NCI-H2081 treated with DMSO at 0.1 percent for 48 hours (cell line): ENCODE measurements at regions not wholly inside any gene's neighbourhood (a gene's known extent, or its start where the extent isn't known, plus 50 kb on each side); places are given as distances from the start of the nearest gene placed in this dataset.
"Not testable (repeated sequence)": the region's sequence is repeated elsewhere in the genome, so short reads cannot be mapped to it uniquely, and the experiment has no call there.

Source experiments
- DNase-seq: peaks from one replicate; lab custom pipeline; 2025; lab: John Stamatoyannopoulos, UW

DNA sequence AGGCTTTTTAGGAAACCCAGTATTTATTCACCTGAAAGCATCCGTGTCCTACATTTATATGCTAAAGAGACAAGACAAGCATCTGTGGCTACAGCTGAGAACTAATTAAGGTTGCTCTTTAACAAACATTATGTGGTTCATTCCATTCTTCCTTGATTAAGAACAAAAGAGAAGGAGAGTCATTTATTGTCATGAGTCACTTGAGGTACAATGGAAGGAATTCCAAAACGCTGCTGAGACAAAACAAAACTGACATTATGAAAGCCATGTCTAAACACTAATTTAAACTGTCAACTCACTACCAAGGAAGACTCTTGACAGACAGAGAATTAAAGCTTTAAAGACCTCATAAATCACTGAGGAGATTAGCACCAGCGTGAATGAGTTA, 214.4 kb downstream of the BMP4 start:
- no peak for DNase-seq

DNA sequence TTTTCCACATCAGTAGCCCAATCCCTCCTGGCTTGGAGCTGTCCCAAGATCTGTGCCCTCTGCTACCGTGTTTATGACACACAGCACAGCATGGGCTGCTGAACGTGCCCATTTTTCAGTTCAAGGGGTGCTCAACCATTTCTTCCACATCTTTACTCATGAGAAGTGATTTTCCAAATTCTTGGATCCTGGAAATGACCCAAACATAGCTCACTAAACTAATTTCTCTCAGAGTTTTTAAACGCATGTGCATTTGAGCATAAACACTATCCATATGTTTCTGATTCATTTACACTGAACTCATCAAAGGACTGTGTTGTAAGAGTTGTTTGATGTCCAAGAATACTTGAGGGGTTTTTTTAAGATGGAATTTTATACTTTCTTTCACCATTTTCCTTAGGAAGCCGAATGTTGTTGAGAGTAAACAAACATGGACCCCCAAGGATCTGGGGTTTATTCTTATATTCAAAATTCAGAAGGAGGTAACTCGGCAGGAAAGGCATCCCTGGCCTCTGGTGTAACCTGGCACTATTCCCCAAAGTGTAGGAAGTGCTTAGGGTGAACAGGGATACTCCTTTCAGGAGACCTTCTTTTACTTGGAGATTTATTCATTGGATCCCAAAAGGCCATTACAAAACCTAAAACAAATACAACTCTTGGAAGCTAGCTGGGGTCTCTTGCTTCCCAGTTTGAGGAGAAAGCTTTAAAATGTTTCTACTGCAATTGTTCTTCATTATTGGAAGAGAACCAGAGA, 215.0 kb downstream of the BMP4 start:
- no peak for DNase-seq

DNA sequence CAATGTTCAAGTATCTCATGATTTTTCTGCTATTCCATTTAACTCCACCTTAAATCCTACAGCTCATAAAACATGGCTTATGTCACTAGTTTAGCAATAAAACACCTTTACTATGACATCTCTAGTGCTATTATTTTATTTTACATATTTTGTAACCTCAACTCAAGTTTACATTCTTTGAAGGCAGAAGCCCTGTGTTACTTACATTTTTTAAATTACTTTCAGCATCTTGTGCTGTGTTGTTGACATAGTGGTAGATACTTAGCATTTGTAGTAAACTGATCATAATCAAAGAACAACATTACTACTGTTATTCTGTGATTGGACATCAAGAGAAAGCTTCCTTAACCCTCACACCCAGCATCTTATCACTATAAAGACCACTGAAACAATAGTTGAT, 216.1 kb downstream of the BMP4 start:
- no peak for DNase-seq

DNA sequence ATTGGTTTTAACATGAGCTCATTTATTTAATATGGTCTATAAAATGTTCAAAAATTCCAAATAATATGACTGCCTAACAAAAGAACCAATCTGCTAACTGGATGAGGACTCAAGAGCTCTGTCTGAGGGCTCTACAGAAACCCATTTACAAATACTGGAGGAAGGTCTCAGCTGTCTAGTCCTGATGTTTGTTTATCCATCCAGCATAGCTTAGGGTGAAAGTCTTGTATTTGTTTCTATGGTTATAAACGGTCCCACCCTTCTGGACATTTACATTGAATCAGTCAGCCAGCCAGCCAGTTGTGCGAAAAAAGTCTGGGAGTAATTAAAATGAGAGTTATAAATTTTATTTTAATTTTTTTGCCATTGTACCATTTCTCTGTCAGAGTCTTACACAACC, 220.7 kb downstream of the BMP4 start:
- DNase-seq: no peak

DNA sequence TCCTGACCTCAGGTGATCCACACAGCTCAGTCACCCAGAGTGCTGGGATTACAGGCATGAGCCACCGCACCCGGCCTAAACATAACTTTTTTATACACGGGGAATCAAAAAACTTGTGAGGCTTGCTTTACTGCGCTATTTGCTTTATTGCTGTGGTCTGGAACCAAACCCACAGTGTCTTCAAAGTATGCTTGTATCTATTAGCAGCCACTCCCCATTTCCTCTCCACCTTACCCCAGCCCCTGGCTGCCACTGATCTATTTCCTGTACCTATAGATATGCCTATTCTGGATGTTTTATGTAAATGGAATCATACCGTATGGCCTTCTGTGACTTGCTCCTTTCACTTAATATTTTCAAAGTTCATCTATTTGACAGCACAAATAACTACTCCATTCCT, 233.4 kb downstream of the BMP4 start:
- DNase-seq: no peak

DNA sequence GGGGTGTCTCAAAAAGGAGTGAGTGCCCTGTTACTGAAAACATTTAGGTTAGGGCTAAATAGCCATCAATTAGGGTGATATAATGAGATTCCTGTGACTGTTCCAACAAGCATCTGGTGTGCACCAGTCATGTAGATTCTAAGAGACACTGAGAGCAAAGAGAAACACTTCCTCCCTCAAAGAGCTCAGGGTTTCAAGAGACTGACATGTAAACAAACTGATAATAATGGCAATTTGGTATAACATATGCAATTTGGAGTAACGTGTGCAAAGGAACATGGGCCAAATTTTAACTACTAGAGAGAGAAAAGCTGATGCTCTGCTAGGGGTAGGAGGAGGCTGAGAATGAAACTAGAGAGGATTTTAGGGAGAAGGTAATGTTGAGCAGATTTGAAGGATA, 237.1 kb downstream of the BMP4 start:
- DNase-seq: no peak

DNA sequence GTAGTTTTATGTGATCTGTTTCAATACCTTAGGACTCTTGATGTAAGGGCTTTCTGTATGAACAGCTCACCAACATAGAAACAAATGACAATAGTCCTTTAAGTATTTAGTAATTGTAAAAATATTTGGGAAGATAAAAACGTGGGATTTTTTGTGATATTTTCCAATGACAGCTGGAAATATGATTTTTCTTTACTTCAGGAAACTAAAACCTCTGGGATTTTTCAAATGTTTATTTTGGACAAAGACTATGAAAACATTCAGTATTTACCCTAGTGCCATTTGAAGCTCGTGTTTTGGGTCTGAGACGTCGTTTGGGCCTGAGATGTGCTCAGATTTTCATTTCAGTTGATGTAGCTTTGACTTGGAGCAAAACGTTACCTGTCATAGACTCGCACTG, 240.0 kb downstream of the BMP4 start:
- DNase-seq: no peak

DNA sequence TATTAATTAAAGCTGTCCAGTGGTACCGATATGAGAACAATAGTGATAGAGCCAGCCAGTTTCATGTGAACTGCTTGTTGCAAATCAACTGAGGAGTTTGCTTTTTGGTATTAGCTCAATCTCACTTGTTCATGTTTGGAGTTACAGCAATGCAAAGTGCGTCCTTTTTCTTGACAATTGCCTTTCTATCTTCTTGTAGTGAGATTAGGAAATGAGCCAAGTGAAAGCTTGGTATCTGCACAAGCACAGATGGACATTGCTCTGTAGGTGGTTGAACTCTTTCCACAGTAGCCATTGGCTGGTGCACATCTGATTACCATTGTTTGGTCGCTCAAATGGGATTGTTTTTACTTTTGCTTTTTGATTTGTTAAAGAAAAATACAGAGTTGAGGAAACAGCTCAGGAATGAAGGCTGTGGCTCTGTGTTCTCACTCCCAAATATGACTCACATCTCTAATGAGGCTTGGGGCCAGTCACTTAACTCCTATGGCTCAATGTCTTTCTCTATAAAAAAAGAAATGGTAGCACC, 241.4 kb downstream of the BMP4 start:
- DNase-seq: no peak

DNA sequence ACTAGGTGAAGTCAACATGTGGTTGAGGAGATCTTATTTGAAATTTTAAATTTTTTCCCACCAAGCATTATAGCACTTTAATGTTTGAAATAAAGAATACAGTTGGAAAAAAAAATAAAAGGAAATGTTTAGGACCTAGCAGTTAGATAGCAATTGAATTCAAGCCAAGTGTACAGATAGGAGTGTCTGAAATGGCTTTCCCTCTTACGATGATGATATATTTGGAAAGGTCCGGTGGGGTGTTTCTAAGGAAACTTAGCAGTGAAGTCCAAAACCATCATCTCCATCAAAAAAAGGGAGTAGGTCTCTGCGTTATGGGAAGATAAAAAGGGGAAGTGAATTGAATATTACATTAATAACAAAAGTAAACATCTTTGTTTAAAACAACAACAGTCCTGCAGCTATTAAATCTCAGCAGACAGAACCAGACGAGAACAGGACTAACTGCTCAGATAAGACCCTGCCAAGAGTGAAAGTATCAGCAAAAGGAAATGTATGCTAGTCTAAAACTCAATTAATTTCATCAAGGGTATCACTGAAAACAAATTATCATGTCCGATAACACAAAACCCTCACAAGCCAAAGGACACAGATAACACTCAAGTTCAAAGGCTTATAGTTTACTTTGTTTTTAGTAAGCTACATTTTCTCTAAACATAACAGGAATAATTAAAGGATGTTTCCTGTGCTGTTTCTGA, 242.0 kb downstream of the BMP4 start:
- no peak for DNase-seq

DNA sequence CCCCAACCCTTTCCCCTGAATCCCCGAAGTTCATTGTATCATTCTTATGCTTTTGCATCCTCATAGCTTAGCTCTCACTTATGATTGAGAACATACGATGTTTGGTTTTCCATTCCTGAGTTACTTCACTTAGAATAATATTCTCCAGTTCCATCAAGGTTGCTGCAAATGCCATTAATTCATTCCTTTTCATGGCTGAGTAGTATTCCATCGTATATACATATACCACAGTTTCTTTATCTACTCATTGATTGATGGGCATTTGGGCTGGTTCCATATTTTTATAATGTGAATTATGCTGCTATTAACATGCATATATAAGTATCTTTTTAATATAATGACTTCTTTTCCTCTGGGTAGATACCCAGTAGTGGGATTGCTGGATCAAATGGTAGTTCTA, 243.7 kb downstream of the BMP4 start:
- DNase-seq: not testable (repeated sequence)

DNA sequence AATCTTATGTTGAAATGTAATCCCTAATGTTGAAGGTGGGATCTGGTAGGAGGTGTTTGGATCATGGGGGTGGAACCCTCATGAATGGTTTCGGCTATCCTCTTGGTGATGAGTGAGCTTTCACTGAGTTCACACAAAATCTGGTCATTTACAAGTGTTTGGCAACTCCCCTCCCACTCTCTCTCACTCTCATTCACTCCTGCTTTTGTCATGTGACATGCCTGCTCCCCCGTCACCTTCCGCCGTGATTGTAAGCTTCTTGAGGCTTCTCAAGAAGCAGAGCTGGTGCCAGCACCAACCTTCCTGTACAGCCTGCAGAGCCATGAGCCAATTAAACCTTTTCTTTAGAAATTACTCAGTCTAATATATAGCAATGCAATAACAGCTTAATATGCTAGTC, 245.4 kb downstream of the BMP4 start:
- DNase-seq: no peak

DNA sequence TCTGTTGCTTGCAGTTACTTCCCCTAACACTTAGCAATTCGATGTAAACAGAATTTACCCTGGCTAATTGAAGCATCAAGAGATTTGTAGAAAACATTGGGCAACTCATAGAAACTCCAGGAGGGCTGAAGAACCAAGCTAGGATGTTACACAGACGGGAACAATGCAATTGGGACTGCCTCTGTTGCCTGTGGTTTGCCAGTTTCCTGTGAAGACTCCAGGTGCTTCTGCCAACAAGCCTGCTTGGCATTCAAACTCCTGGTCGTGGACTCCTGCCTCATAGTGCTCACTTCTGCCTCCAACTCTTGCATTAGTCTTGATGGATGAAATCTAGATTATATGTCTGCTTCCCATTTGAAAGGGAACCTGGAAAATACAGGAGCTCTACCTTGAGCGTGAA, 246.0 kb downstream of the BMP4 start:
- no peak for DNase-seq

DNA sequence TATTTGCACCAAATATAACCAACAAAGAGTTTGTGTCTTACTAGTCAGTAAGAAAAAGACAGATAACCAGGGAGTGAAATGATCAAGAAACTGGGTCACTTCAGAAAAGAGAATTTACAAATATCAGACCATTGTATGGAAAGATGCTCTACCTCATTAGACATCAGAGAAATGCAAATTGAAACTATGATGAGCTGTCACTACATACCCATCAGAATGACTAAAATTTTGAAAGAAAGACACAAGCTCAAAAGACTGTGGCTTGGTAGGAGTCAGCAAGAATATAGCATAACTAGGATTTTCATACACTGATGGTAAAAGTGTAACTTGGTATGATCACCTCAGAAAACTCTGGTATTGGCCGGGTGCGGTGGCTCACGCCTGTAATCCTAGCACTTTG, 247.2 kb downstream of the BMP4 start:
- no peak for DNase-seq

DNA sequence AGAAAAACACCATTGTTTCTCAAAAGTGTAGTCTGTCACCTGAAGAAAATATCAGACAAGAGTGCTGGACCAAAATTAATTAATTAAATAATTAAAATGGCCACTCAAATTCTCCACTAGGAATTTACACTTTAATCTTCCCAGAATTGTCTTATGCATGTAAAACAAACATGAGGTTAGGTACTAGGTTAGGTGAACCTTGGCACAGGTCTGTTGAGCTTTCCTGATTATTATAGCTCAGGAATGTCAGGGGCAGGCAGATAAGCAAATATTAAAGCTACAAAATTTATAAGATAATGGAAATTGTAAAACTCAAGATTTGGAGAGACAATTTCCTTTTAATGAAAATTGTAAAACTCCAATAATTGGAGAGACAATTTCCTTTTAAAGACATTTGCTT, 253.2 kb downstream of the BMP4 start:
- DNase-seq: no peak

DNA sequence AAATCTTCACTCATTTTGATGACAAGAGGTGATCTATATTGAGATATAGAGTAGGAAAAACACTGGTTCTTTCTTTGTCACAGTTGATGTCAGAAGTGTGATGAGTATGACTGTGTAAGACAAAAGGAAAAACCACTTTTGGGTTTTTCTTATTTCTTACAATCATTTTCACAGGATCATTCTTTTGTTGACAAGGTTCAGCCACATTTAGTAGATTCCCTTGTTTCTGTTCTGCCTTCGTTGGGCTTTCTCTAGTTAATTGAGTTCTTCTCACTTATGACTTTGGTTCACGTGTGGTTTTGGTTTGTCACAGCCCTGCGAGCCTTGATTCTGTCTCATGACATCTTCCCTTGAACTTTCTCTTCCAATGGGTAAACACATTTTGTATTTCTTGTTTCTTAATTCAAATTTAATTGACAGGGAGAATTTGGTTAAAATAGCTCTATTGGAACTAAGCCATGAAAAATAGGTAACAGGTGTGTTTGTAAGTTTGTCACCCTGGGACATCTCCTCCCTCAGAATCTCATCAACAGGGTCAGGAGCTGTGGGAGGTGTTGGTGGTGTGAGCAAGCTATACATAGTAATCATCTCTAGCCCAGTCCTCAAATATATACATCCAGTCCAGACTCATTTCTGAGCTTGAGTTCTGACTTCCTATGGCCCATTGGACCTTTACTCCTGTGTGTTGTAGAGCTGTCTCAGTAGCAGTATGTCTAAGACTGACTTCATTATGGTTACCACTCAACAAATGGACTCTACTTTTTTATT, 255.3 kb downstream of the BMP4 start:
- DNase-seq: no peak

DNA sequence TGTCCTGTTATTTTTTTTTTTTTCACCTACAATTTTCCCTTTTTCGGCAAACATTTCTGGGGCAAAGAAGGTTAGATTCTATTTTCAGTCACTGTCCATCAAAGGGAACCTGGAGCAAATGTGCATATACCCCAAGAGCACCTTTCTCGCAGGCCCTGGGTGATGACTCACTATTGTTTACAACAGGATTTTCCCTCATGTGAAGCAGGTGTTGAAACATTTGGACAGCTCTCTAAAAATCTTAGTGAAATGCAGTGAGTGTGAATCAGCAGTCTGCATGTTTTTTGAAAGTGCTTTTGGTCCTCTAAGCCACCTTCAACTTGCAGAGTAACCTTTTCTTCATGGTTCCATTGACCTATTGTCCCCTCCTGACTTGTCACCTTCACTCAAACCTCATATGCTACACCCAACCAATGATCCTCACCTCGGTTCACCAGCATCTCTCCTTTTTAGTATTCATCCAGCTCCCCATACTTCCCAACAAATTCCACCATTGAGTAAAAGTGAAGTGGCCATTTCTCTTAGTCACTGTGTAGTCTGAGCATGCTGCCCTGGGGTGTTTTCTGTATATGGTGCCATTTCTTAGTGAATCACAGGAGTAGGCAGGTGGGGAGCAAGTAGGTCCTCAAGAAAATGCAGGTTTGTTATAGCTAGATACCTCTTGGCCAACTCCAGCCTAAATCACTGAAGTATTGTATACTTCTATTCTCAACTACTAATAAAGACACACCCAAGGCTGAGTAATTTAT, 260.2 kb downstream of the BMP4 start:
- no peak for DNase-seq

DNA sequence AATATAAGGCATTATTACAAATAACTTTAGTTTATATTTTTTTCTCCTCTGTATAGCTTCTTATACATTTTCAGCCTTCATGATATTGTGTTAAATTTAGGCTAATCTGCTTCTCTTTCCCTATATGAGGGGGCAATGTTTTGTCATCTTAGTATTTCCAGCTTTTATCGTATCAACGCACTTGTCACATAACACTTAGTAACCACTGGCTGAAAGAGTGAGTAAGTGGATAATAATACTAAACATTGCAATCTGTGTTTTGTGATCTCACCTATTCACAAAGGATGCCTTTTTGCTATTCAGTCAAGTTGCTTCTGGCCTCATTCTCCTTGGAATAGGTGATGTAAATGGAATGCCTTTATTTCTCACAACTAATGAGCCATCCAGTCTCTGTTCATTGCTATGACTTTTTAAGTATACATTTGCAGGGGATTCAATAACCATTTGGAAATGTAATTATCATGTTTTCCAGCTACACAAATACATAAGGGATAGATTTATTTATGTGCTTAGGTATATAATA, 260.9 kb downstream of the BMP4 start:
- no peak for DNase-seq

DNA sequence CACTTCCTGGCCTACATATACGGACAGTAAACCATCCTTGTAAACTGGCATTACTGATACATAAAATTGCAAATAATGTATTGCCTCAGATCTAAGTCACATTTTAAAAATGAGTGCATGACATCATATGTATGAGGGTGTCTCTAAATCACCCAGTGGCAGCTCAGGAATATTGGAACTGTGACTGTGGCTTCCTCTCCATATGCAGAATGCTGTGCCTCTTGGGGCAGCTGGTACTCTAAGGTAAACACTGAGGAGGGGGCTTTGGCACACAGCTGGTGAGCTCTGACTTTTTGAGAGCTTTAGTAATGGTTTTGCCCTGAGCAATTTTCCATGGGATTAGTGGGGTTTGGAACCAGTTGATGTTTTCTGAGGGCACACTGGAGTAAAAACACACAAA, 263.7 kb downstream of the BMP4 start:
- no peak for DNase-seq

DNA sequence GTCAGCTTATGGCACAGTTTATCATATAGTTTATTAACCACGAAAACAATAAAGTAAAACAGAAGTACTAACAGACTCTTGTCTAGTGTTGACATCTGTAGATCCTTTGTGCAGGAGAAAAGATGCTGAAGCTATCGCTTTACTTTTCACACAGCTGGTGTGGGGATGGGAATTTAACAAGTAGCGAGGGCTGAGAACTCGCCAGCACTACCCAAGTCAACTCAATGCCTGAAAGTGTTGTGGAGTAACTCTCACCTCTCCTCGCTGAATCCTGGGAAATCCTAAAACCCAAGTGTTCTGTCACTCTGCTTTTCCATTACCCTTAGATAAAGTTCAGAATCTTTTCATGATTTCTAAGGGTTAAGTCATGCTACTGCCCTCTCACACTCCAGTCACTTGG, 264.2 kb downstream of the BMP4 start:
- DNase-seq: no peak

DNA sequence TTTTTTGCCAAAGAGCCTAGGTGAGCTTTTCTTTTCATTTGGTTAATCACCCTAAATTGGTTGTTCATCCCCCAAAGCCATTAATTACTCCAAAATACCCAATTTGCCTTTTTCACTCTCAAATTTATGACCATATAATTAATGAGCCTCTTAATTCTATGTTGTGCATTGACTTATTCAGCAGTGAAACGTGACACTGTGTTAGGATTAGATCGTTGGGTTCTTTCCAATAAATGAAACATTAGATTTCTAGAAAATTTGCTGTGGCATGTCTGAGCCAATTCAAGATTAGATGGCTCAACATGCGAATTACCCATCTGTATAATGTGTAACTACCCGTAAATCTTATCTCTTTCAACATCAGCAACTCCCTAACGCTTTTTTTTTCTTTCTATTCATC, 273.4 kb downstream of the BMP4 start:
- DNase-seq: peak; percentile 6

DNA sequence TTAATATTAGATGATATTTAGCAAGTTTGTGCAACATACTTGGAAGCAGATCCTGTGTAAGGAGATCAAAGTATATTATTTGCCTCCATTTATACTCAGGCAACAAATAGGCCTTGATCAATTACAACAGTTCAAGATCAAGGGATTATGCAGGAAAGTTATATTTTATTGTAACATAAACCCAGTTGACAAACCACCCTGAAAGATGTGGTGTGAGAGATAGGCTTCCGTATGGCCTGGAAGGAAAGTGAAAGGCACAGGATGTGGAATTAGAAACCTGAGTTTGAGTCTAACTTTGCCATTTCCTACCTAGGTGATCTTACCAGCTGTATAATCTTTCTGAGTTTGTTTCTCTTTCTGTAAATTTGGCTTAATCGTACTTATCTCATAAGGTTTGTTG, 284.1 kb downstream of the BMP4 start:
- no peak for DNase-seq

DNA sequence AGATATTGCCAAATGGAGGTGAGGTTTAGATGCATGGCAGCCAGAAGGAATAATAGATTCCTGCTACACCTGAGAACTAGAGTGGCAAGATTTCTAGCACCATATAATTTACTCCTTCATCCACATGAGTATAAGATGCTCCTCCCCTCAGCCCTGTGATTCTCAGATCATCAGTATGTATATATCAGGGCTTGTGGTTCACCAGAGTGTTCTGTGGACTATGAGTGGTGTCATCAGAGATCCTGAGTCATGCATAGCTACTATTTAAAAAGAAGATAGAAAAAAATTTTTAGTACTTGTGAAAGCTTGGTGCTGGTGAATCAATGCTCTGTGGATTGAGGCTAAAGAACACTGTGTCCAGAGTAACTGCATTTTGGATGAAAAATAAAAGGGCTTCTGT, 285.9 kb downstream of the BMP4 start:
- DNase-seq: no peak
